Neural cell (in vitro differentiated cells): ENCODE measurements at regions not wholly inside any gene's neighbourhood (a gene's known extent, or its start where the extent isn't known, plus 50 kb on each side); places are given as distances from the start of the nearest gene placed in this dataset.

ENCODE experiments used
- H2AFZ ChIP-seq: fragments of 200-600, 300-800 bp; sonication (generic), shearing (Covaris generic); 2 replicates; pipeline ENCODE4 v1.6.0; 2014; ENCODE audit warnings: low read depth, mild to moderate bottlenecking, antibody characterized with exemption, low read length, moderate library complexity
- H3F3A ChIP-seq: fragments of 200-600 bp; shearing (Covaris generic); 2 replicates; pipeline ENCODE4 v1.6.1; 2016; ENCODE audit warnings: mild to moderate bottlenecking, moderate library complexity, mixed read lengths, antibody characterized with exemption, low read length; ENCODE audit not compliant: insufficient read depth, poor library complexity, severe bottlenecking
- H3K27ac ChIP-seq: fragments of 200-600, 300-800 bp; sonication (generic), shearing (Covaris generic); 2 replicates; pipeline ENCODE4 v1.5.1; 2014; ENCODE audit warnings: mild to moderate bottlenecking, low read length, moderate library complexity
- H3K27me3 ChIP-seq: fragments of 300-800, 200-600 bp; sonication (generic), shearing (Covaris generic); 2 replicates; pipeline ENCODE4 v1.6.0; 2014; ENCODE audit warnings: mild to moderate bottlenecking, low read depth, low read length, moderate library complexity; ENCODE audit not compliant: insufficient read depth
- H3K36me3 ChIP-seq: fragments of 300-800, 200-600 bp; sonication (generic), shearing (Covaris generic); 2 replicates; pipeline ENCODE4 v1.5.1; 2014; ENCODE audit warnings: mild to moderate bottlenecking, antibody characterized with exemption, low read length, moderate library complexity; ENCODE audit not compliant: insufficient read depth
- H3K4me2 ChIP-seq: fragments of 300-800, 200-600 bp; sonication (generic), shearing (Covaris generic); 2 replicates; pipeline ENCODE4 v1.6.0; 2014; ENCODE audit warnings: mild to moderate bottlenecking, low read length
- H3K4me3 ChIP-seq: fragments of 300-800, 200-600 bp; sonication (generic), shearing (Covaris generic); 2 replicates; pipeline ENCODE4 v1.5.1; 2014; ENCODE audit warnings: mild to moderate bottlenecking, low read length, moderate library complexity
- H3K79me2 ChIP-seq: fragments of 200-600 bp; shearing (Covaris generic); replicated peaks from 2 replicates; pipeline ENCODE4 v1.6.0; 2014; ENCODE audit warnings: mild to moderate bottlenecking, low read length, moderate library complexity; ENCODE audit not compliant: insufficient read depth
- H3K9ac ChIP-seq: fragments of 300-800, 200-600 bp; sonication (generic), shearing (Covaris generic); 2 replicates; pipeline ENCODE4 v1.6.1; 2016; ENCODE audit warnings: mild to moderate bottlenecking, low read length, mixed read lengths
- H3K9me2 ChIP-seq: fragments of 200-600 bp; shearing (Covaris generic); 2 replicates; pipeline ENCODE4 v1.6.1; 2016; ENCODE audit warnings: mild to moderate bottlenecking, low read length, mixed read lengths; ENCODE audit not compliant: insufficient read depth
- H3K9me3 ChIP-seq: fragments of 200-600, 300-800 bp; sonication (generic), shearing (Covaris generic); 2 replicates; pipeline ENCODE4 v1.6.1; 2016; ENCODE audit warnings: mild to moderate bottlenecking, mixed run types, low read length, moderate library complexity, mixed read lengths
- H4K20me1 ChIP-seq: fragments of 200-600 bp; shearing (Covaris generic); 2 replicates; pipeline ENCODE4 v1.6.1; 2016; ENCODE audit warnings: mild to moderate bottlenecking, mixed run types; ENCODE audit not compliant: insufficient read depth
- EP300 ChIP-seq: fragments of 450-650 bp; conservative IDR thresholded peaks from 2 replicates; pipeline ENCODE4 v1.6.1; 2014; ENCODE audit warnings: antibody characterized with exemption, mild to moderate bottlenecking, moderate library complexity; ENCODE audit not compliant: poor library complexity, severe bottlenecking
- EZH2 ChIP-seq: fragments of 200-600, 300-800 bp; shearing (Covaris generic), sonication (generic); IDR thresholded peaks from 2 replicates; pipeline ENCODE4 v1.6.1; 2014; ENCODE audit warnings: antibody characterized with exemption, low read length, borderline replicate concordance, mild to moderate bottlenecking; ENCODE audit not compliant: insufficient read depth, poor library complexity, severe bottlenecking
- MXI1 ChIP-seq: fragments of 450-650 bp; conservative IDR thresholded peaks from 2 replicates; pipeline ENCODE4 v1.6.1; 2014; ENCODE audit warnings: antibody characterized with exemption, mild to moderate bottlenecking; ENCODE audit not compliant: poor library complexity, severe bottlenecking
- POLR2AphosphoS5 ChIP-seq: IDR thresholded peaks from 2 replicates; pipeline ENCODE4 v1.6.1; 2012
- RAD21 ChIP-seq: fragments of 450-650 bp; conservative IDR thresholded peaks from 2 replicates; pipeline ENCODE4 v1.6.1; 2014; ENCODE audit warnings: antibody characterized with exemption, mild to moderate bottlenecking, moderate library complexity
- REST ChIP-seq: IDR thresholded peaks from 2 replicates; pipeline ENCODE4 v1.6.1; 2012; ENCODE audit warnings: borderline replicate concordance
- SMC3 ChIP-seq: fragments of 450-650 bp; conservative IDR thresholded peaks from 2 replicates; pipeline ENCODE4 v1.6.1; 2014; ENCODE audit warnings: antibody characterized with exemption, mild to moderate bottlenecking, moderate library complexity; ENCODE audit not compliant: poor library complexity
- TAF1 ChIP-seq: IDR thresholded peaks from 2 replicates; pipeline ENCODE4 v1.6.1; 2012; ENCODE audit warnings: low read depth
- TF ChIP-seq, protein P1 (sequence below): fragments of 450-650 bp; IDR thresholded peaks from 2 replicates; pipeline ENCODE4 v1.5.1; 2014; ENCODE audit warnings: antibody characterized with exemption, mild to moderate bottlenecking, moderate library complexity; ENCODE audit not compliant: poor library complexity, severe bottlenecking

DNA sequence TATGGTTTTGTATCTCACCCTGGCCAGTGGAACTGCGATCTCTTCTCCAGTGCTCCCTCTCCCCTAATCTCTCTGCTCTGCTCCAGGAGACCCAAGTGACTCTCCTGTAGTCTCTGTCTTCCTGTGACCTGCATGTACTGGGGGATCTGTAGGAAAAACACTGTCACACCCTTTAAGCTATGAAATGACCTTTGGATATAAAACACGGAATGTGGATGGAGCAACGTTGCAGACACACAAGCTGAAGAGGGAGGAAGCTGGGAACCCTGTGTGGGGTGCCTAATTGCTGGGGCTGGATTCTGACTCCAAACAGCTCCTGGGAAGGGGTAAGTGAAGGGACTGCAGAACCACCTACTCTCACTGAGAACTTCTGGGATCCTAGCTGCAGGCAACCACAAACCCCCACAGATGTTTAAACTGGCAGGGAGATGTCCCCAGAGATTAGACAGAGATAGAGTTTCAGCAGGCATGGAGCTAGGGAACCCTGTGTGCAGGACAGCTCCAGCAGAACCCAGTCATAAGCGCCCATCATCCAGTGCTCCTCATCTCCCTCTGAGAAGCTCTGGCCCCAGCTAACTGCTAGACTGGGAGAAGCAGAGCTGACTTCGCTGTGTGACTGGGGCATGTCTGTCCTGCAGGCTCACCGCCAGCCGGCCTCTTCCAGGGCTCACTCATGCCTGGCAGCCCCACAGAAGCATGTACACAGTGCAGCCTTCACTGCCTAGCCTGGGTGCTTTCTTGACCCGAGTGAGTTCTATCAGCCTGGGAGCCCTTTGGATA is 482.7 kb upstream of the SETBP1 start:
- no peak overlapping the region for H2AFZ ChIP-seq
- no peak for TF ChIP-seq RAD21
- TF ChIP-seq SMC3: no peak
- TF ChIP-seq, protein P1, sequence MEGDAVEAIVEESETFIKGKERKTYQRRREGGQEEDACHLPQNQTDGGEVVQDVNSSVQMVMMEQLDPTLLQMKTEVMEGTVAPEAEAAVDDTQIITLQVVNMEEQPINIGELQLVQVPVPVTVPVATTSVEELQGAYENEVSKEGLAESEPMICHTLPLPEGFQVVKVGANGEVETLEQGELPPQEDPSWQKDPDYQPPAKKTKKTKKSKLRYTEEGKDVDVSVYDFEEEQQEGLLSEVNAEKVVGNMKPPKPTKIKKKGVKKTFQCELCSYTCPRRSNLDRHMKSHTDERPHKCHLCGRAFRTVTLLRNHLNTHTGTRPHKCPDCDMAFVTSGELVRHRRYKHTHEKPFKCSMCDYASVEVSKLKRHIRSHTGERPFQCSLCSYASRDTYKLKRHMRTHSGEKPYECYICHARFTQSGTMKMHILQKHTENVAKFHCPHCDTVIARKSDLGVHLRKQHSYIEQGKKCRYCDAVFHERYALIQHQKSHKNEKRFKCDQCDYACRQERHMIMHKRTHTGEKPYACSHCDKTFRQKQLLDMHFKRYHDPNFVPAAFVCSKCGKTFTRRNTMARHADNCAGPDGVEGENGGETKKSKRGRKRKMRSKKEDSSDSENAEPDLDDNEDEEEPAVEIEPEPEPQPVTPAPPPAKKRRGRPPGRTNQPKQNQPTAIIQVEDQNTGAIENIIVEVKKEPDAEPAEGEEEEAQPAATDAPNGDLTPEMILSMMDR: no peak
- TF ChIP-seq EP300: no peak
- no peak for TF ChIP-seq TAF1
- no peak for TF ChIP-seq REST
- TF ChIP-seq MXI1: no peak
- TF ChIP-seq POLR2AphosphoS5: no peak
- no peak for TF ChIP-seq EZH2
- H3K27ac ChIP-seq: no peak overlapping the region
- no peaks in the 10 kb centered on the region for H3F3A ChIP-seq
- no peaks in the 10 kb centered on the region for H3K9me3 ChIP-seq
- H3K27me3 ChIP-seq: no peaks in the 10 kb centered on the region
- no peaks in the 10 kb centered on the region for H3K9me2 ChIP-seq
- H3K4me3 ChIP-seq: no peak overlapping the region
- H3K9ac ChIP-seq: no peak overlapping the region
- no peaks in the 10 kb centered on the region for H3K79me2 ChIP-seq
- H3K36me3 ChIP-seq: no peaks in the 10 kb centered on the region
- H4K20me1 ChIP-seq: no peaks in the 10 kb centered on the region
- no peak overlapping the region for H3K4me2 ChIP-seq

GRCh38 chr18:44198612-44199284 is 481.9 kb upstream of the SETBP1 start:
- H3K4me2 ChIP-seq: no peak overlapping the region
- H3F3A ChIP-seq: no peaks in the 10 kb centered on the region
- H3K9me3 ChIP-seq: no peaks in the 10 kb centered on the region
- no peak overlapping the region for H3K9ac ChIP-seq
- no peak overlapping the region for H2AFZ ChIP-seq
- no peaks in the 10 kb centered on the region for H3K9me2 ChIP-seq
- H3K4me3 ChIP-seq: no peak overlapping the region
- TF ChIP-seq MXI1 (no peak), RAD21 (no peak), EP300 (no peak), REST (no peak), POLR2AphosphoS5 (no peak), EZH2 (no peak), SMC3 (no peak), TAF1 (no peak)
- TF ChIP-seq, protein P1: no peak
- H4K20me1 ChIP-seq: no peaks in the 10 kb centered on the region
- no peaks in the 10 kb centered on the region for H3K27me3 ChIP-seq
- no peaks in the 10 kb centered on the region for H3K79me2 ChIP-seq
- no peaks in the 10 kb centered on the region for H3K36me3 ChIP-seq
- no peak overlapping the region for H3K27ac ChIP-seq
